K562 (cell line): ENCODE measurements at regions not wholly inside any gene's neighbourhood (a gene's known extent, or its start where the extent isn't known, plus 50 kb on each side); places are given as distances from the start of the nearest gene placed in this dataset.

Experiments used
- EP300 ChIP-seq: IDR thresholded peaks from 2 replicates; pipeline ENCODE4 v1.6.1; 2012; ENCODE audit warnings: low read length, improper control_type of control experiment
- ETV5 ChIP-seq: sonication (generic); formaldehyde crosslinking; IDR thresholded peaks from 2 replicates; pipeline ENCODE4 v1.4.0; 2020; ENCODE audit warnings: low read depth, mild to moderate bottlenecking, missing genetic modification reagents
- HNRNPK ChIP-seq: fragments of 200-400 bp; formaldehyde crosslinking; IDR thresholded peaks from one replicate; pipeline ENCODE4 v1.6.1; 2018; ENCODE audit warnings: mild to moderate bottlenecking, low read depth, low read length; ENCODE audit not compliant: poor library complexity, severe bottlenecking
- PURB ChIP-seq: sonication (generic); formaldehyde crosslinking; IDR thresholded peaks from 2 replicates; pipeline ENCODE4 v1.9.0; 2021; ENCODE audit warnings: low read depth, mild to moderate bottlenecking, missing genetic modification reagents
- RAD21 ChIP-seq, 2 experiments: fragments of 250-450 bp in 1 of 2; fragments of 450-650 bp in 1 of 2; sonication (Bioruptor Pico) in 1 of 2; formaldehyde crosslinking in 1 of 2; IDR thresholded peaks in 1 of 2; conservative IDR thresholded peaks in 1 of 2; 2 replicates each; pipeline versions ENCODE4 v1.4.0 to v1.8.0; 2020 to 2022; ENCODE audit warnings: mild to moderate bottlenecking in 2 of 2, moderate library complexity in 1 of 2
- SMARCA5 ChIP-seq: fragments of 450-650 bp; IDR thresholded peaks from 2 replicates; pipeline ENCODE4 v1.6.1; 2016
- SPI1 ChIP-seq: IDR thresholded peaks from 2 replicates; pipeline ENCODE4 v1.6.1; 2011; ENCODE audit warnings: low read depth, low read length, control low read depth, borderline replicate concordance
- TEAD1 ChIP-seq, 2 experiments: fragments of 450-650 bp in 1 of 2; sonication (generic) in 1 of 2; formaldehyde crosslinking; IDR thresholded peaks; 2 replicates each; pipeline versions ENCODE4 v1.4.0 to v1.8.0; 2020 to 2022; ENCODE audit warnings: mild to moderate bottlenecking in 2 of 2, missing genetic modification reagents in 1 of 2
- ZNF12 ChIP-seq: sonication (generic); formaldehyde crosslinking; IDR thresholded peaks from 2 replicates; pipeline ENCODE4 v1.4.0; 2020; ENCODE audit warnings: mild to moderate bottlenecking, missing genetic modification reagents
- ZNF277 ChIP-seq: fragments of 250-450 bp; sonication (Bioruptor Pico); IDR thresholded peaks from 2 replicates; pipeline ENCODE4 v1.8.0; 2022; ENCODE audit warnings: inconsistent platforms, mild to moderate bottlenecking, moderate library complexity, borderline replicate concordance
- ZSCAN29 ChIP-seq: fragments of 450-650 bp; IDR thresholded peaks from 2 replicates; pipeline ENCODE4 v1.6.1; 2017

- TF ChIP-seq ZSCAN29 (no peak), PURB (CRISPR knock-in tag) (no peak), ZNF12 (no peak), SMARCA5 (no peak), ZNF277 (CRISPR knock-in tag) (no peak), TEAD1 (CRISPR knock-in tag; IDR thresholded peaks at IDR 0.05) (no peak), HNRNPK (no peak), ETV5 (no peak), SPI1 (no peak), EP300 (no peak), RAD21 (CRISPR knock-in tag; conservative IDR thresholded peaks at IDR 0.05 in 1 of 2, IDR thresholded peaks at IDR 0.05 in 1 of 2) (no peak)
These were observed 116.8 kb upstream of the PFKP start for GRCh38 chr10:2950546-2950945.
